Activated gamma-delta T cell treated with anti-CD3 and anti-CD28 coated beads, Interleukin-2, amount 50 U/mL, for 16 hours (primary cell): ENCODE measurements at regions not wholly inside any gene's neighbourhood (a gene's known extent, or its start where the extent isn't known, plus 50 kb on each side); places are given as distances from the start of the nearest gene placed in this dataset.

Experiments used
- DNase-seq: peaks from one replicate; pipeline ENCODE4 v3.0.0-alpha.2; 2020; ENCODE audit warnings: low read depth

DNA sequence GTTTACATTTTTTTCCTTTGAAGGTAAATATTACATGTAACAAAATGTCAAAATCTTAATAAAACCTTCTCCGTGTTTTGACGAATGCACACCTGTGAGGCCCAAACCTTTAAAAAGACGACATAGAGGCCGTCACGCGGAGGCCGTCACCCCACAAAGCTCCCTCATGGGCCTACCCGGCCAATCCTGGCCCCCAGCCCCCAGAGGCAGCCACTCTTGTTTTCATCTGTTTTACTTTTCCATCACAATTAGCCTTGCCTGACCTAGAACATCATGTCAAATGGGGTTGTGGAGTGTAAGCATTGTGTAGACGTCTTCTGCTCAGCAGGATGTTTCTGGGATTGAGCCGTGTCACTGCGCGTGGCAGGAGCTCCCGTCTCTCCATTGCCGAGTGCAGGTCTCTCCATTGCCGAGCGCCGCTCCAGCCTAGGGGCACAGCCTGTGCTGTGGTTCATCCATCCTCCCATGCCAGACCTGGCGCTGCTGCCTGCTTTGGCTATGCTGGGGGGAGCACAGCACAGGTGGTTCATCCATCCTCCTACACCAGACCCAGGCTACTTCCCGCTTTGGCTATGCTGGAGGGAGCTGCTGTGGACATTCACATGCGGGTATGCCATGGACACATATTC lies 52.2 kb upstream of the IRX4 start:
- DNase-seq = no peak

DNA sequence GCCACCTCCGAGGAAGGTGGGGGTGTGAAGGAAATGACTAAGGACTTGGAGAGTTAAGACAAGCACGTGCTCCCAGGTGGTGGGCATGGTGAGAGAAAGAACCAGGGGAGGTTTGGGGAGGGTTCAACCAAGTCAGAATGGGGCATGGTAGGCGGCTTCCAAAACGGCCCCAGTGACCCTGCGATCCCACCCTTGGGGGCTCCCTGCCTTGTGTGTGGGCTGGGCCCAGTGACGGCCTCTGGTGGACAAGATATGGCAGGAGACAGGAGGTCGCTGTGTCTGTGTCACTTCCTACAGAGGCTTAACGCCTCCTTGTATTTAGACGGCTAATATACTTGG lies 51.3 kb upstream of the IRX4 start:
- no peak for DNase-seq

DNA sequence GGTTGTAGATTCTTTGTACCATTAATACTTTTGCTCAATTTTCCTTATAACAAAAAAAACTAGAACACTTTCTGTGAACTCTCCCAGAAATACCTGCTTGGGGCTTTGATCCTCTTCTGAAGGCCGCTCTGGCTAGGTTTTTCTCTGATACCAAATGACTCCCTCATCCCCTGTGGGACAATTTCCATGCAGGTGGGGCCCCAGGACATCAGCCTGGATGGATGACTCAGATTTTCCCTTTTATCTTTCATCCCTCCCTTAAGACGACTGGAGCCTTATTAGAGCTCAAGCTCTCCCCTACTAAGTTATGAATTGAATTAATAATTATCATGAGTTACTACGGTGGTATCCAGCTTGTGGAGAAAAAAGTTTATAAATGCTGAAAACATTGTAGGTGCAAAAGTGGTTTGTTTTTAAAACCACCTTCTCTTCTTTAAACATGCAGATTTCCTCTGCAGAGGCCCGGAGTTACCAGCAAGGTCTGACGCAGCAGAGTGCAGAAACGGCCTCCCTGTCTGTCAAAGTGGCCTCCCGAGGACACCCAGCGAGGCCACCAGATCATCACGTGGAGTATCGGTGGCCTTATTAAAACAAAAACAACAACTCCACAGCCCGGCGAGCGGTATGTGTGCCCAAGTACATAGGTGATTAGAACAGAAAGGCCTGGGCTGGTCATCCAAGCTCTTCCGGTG lies 50.8 kb upstream of the IRX4 start:
- no peak for DNase-seq
